BJ (cell line): ENCODE measurements at regions not wholly inside any gene's neighbourhood (a gene's known extent, or its start where the extent isn't known, plus 50 kb on each side); places are given as distances from the start of the nearest gene placed in this dataset.
"Not testable (repeated sequence)": the region's sequence is repeated elsewhere in the genome, so short reads cannot be mapped to it uniquely, and the experiment has no call there.

Experiments used
- CTCF ChIA-PET: fragments of 350-600 bp; formaldehyde crosslinking; extraction: SDS; loops from one replicate; lab custom pipeline; 2021; ENCODE audit warnings: antibody characterized with exemption, inconsistent platforms; lab: Yijun Ruan, JAX
- POLR2A ChIA-PET: fragments of 300-600 bp; sonication (Branson Sonifier 250); formaldehyde crosslinking; extraction: SDS; loops from one replicate; lab custom pipeline; 2021; ENCODE audit warnings: antibody characterized with exemption; lab: Charles Lee
- DNase-seq: peaks from one replicate; pipeline ENCODE4 v3.0.0-alpha.2; 2011; ENCODE audit warnings: low read depth
- H3K27me3 ChIP-seq: 2 replicates; pipeline ENCODE4 v1.6.0; 2011; ENCODE audit warnings: low read length; ENCODE audit not compliant: control insufficient read depth, insufficient read depth
- H3K36me3 ChIP-seq: 2 replicates; pipeline ENCODE4 v1.5.1; 2011; ENCODE audit warnings: low read length; ENCODE audit not compliant: control insufficient read depth, insufficient read depth
- H3K4me3 ChIP-seq: 2 replicates; pipeline ENCODE4 v1.5.1; 2011; ENCODE audit warnings: low read depth, mild to moderate bottlenecking, control low read depth, low read length
- CTCF ChIP-seq: IDR thresholded peaks from 2 replicates; pipeline ENCODE4 v1.5.1; 2011; ENCODE audit warnings: low read depth, mild to moderate bottlenecking, control low read depth, inconsistent platforms, low read length, moderate library complexity; ENCODE audit not compliant: insufficient read depth

- Histone ChIP-seq H3K27me3 (no peaks in the 10 kb centered on the region), H3K4me3 (no peak overlapping the region), H3K36me3 (no peaks in the 10 kb centered on the region)
- no peak for TF ChIP-seq CTCF
- ChIA-PET CTCF (no interaction called here), POLR2A (no interaction called here)
- no peak for DNase-seq
Observed at GRCh38 chrX:152044383-152044782, 69.9 kb upstream of the GABRE start.

- ChIA-PET CTCF (no interaction called here), POLR2A (no interaction called here)
- H3K36me3 ChIP-seq: no peaks in the 10 kb centered on the region
- no peak for TF ChIP-seq CTCF
- no peaks in the 10 kb centered on the region for H3K27me3 ChIP-seq
- H3K4me3 ChIP-seq: no peak overlapping the region
- no peak for DNase-seq
Observed at GRCh38 chrX:152038804-152039203, 64.3 kb upstream of the GABRE start.

- Histone ChIP-seq H3K4me3 (no peak overlapping the region), H3K36me3 (no peaks in the 10 kb centered on the region), H3K27me3 (no peaks in the 10 kb centered on the region)
- no peak for DNase-seq
- ChIA-PET CTCF (no interaction called here), POLR2A (no interaction called here)
- TF ChIP-seq CTCF: no peak
Observed at GRCh38 chrX:152037183-152037582, 62.7 kb upstream of the GABRE start.

GRCh38 chrX:152031346-152031745 is 56.9 kb upstream of the GABRE start:
- H3K27me3 ChIP-seq, H3K36me3 ChIP-seq, DNase-seq, H3K4me3 ChIP-seq, CTCF ChIA-PET, POLR2A ChIA-PET: not testable (repeated sequence)

- Histone ChIP-seq H3K27me3 (no peaks in the 10 kb centered on the region), H3K36me3 (no peaks in the 10 kb centered on the region), H3K4me3 (no peak overlapping the region)
- ChIA-PET CTCF (no interaction called here), POLR2A (no interaction called here)
- no peak for TF ChIP-seq CTCF
- no peak for DNase-seq
Observed at GRCh38 chrX:152028579-152028978, 54.1 kb upstream of the GABRE start.

GRCh38 chrX:152025656-152026440 is 51.4 kb upstream of the GABRE start:
- ChIA-PET POLR2A (no interaction called here), CTCF (no interaction called here)
- Histone ChIP-seq H3K27me3 (no peaks in the 10 kb centered on the region), H3K36me3 (no peaks in the 10 kb centered on the region), H3K4me3 (no peak overlapping the region)
- no peak for TF ChIP-seq CTCF
- DNase-seq: no peak
